Cardiac muscle cell (in vitro differentiated cells and primary cell): ENCODE measurements at regions not wholly inside any gene's neighbourhood (a gene's known extent, or its start where the extent isn't known, plus 50 kb on each side); places are given as distances from the start of the nearest gene placed in this dataset.

ENCODE experiments used
- DNase-seq, 2 donors: peaks; one replicate each; pipeline versions ENCODE4 v3.0.0 to v3.0.0-alpha.2; 2010 to 2017; ENCODE audit warnings: low read depth in 1 of 2, low spot score in 1 of 2
- H3K27ac ChIP-seq: fragments of 200-600 bp; sonication (generic); 2 replicates; pipeline ENCODE4 v1.5.1; 2016
- H3K27me3 ChIP-seq: fragments of 200-600 bp; sonication (generic); 2 replicates; pipeline ENCODE4 v1.6.0; 2016; ENCODE audit warnings: control low read depth
- H3K36me3 ChIP-seq: fragments of 200-600 bp; sonication (generic); 2 replicates; pipeline ENCODE4 v1.5.1; 2016; ENCODE audit warnings: control low read depth
- H3K4me1 ChIP-seq: fragments of 200-600 bp; sonication (generic); 2 replicates; pipeline ENCODE4 v1.8.1; 2017; ENCODE audit warnings: low read depth, mild to moderate bottlenecking, mixed run types
- H3K4me3 ChIP-seq: fragments of 200-600 bp; sonication (generic); 2 replicates; pipeline ENCODE4 v1.5.1; 2016; ENCODE audit warnings: mild to moderate bottlenecking
- H3K9me3 ChIP-seq: fragments of 200-600 bp; sonication (generic); 2 replicates; pipeline ENCODE4 v1.5.1; 2017; ENCODE audit warnings: low read depth, mild to moderate bottlenecking, control low read depth
- CTCF ChIP-seq: IDR thresholded peaks from 2 replicates; pipeline ENCODE4 v1.5.1; 2012; ENCODE audit warnings: low read depth, mild to moderate bottlenecking, low read length

DNA sequence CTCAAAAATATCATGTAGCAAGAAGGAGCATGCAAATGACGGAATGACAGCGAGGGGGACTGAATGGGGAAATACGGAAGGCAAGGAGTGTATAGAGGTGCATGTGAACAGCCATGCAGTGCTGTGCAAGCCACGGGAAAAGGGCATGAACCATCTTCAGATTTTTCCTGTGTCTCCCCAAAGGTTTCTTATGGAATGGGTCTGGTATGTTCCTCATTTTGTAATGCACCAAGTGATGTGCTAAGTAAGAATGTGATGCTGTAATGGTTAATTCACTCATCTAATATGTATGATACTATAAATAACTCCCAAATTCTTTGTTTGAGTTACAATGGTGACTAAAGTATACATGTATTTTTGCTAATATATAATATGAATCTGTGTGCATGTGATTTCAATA lies 99.0 kb upstream of the DAB2 start:
- no peak overlapping the region for H3K4me3 ChIP-seq
- H3K4me1 ChIP-seq, result no peaks in the 10 kb centered on the region
- no peak overlapping the region for H3K27ac ChIP-seq
- no peaks in the 10 kb centered on the region for H3K9me3 ChIP-seq
- no peak for TF ChIP-seq CTCF
- H3K36me3 ChIP-seq, result no peaks in the 10 kb centered on the region
- H3K27me3 ChIP-seq, result no peaks in the 10 kb centered on the region
- DNase-seq, result no peak

DNA sequence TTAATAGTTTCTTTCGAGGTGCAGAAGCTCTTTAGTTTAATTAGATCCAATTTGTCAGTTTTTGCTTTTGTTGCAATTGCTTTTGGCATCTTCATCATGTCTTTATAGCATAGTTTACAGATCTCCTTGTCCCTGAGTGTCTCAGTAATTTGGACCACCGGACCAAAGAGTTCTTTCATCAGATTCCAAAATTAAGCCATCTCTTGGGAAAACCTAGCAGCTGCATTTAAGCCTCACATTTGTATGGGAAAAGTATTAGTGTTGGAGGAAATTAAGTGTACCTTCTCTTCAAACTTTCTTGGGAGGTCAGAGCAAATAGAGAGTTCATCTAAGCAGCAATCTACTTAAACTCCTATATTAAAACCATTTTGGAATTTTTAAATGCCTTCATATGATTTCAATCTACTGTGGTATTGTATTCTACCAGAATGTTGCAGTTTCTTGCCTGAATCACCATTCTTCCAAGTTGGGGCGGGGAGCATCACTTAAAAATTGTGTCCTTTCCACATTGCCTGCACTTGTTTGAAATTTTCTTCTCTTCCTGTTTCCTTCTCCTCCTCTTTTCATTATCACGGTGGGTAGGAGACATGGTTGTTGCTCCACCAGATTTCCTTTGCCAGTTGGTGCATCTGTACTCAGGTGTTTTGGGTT lies 97.3 kb upstream of the DAB2 start:
- TF ChIP-seq CTCF, result no peak
- Histone ChIP-seq H3K4me3 (no peak overlapping the region), H3K4me1 (no peaks in the 10 kb centered on the region), H3K9me3 (no peaks in the 10 kb centered on the region), H3K27ac (no peak overlapping the region), H3K27me3 (no peaks in the 10 kb centered on the region), H3K36me3 (no peaks in the 10 kb centered on the region)
- no peak for DNase-seq

- Histone ChIP-seq H3K36me3 (no peaks in the 10 kb centered on the region), H3K4me3 (no peak overlapping the region)
Observed at GRCh38 chr5:39521098-39521860, 96.5 kb upstream of the DAB2 start.

DNA sequence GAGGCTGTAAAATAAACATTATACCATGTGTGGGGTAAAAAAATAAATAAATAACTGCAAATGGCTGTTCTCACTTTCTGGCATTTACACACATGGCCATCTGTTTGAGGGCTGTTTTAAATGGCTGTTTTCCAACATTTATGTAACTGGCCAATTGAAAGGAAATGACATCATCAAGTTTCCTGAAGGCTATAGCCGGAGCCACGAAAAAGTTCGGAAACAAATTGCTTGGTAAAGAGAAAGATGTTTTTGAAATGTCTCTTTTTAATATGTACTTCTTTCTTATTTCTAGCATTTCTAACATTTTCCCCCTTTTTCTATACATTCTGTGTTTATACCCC lies 95.4 kb upstream of the DAB2 start:
- no peak for TF ChIP-seq CTCF
- Histone ChIP-seq H3K4me1 (no peaks in the 10 kb centered on the region), H3K36me3 (no peaks in the 10 kb centered on the region), H3K27me3 (no peaks in the 10 kb centered on the region), H3K9me3 (no peaks in the 10 kb centered on the region), H3K27ac (no peak overlapping the region), H3K4me3 (no peak overlapping the region)
- DNase-seq, result peak in 1 of 2 donors; percentile 94

More at GRCh38 chr5:39521098-39521860, 96.5 kb upstream of the DAB2 start:
- Histone ChIP-seq H3K27me3 (no peaks in the 10 kb centered on the region), H3K4me1 (no peaks in the 10 kb centered on the region), H3K27ac (no peak overlapping the region), H3K9me3 (no peaks in the 10 kb centered on the region)
- TF ChIP-seq CTCF, result no peak
- no peak for DNase-seq

- Histone ChIP-seq H3K27me3 (no peaks in the 10 kb centered on the region), H3K27ac (no peak overlapping the region), H3K36me3 (no peaks in the 10 kb centered on the region), H3K9me3 (no peaks in the 10 kb centered on the region), H3K4me1 (no peaks in the 10 kb centered on the region), H3K4me3 (no peak overlapping the region)
- no peak for TF ChIP-seq CTCF
- peak in 1 of 2 donors; percentile 87 for DNase-seq
Observed at GRCh38 chr5:39519566-39520231, 94.9 kb upstream of the DAB2 start.
